IMR-90 (cell line): ENCODE measurements at regions not wholly inside any gene's neighbourhood (a gene's known extent, or its start where the extent isn't known, plus 50 kb on each side); places are given as distances from the start of the nearest gene placed in this dataset.

Experiments used
- CEBPB ChIP-seq: IDR thresholded peaks from 2 replicates; pipeline ENCODE4 v1.6.1; 2012; ENCODE audit warnings: low read depth, low read length, improper control_type of control experiment
- CHD1 ChIP-seq: IDR thresholded peaks from 2 replicates; pipeline ENCODE4 v1.6.1; 2012; ENCODE audit warnings: low read depth, low read length, improper control_type of control experiment
- CTCF ChIP-seq: conservative IDR thresholded peaks from 2 replicates; pipeline ENCODE4 v1.5.1; 2012; ENCODE audit warnings: mild to moderate bottlenecking, low read depth, low read length, improper control_type of control experiment
- FOS ChIP-seq: fragments of 150-350 bp; IDR thresholded peaks from 2 replicates; pipeline ENCODE4 v1.6.1; 2016; ENCODE audit warnings: low read depth, low read length
- MXI1 ChIP-seq: IDR thresholded peaks from 2 replicates; pipeline ENCODE4 v1.6.1; 2012; ENCODE audit warnings: low read depth, mild to moderate bottlenecking, low read length, moderate library complexity, borderline replicate concordance
- POLR2A ChIP-seq: IDR thresholded peaks from 2 replicates; pipeline ENCODE4 v1.6.1; 2012; ENCODE audit warnings: mild to moderate bottlenecking, low read depth, low read length
- RAD21 ChIP-seq: IDR thresholded peaks from 2 replicates; pipeline ENCODE4 v1.6.1; 2012; ENCODE audit warnings: low read length, improper control_type of control experiment
- RFX5 ChIP-seq: IDR thresholded peaks from 2 replicates; pipeline ENCODE4 v1.8.0; 2012; ENCODE audit warnings: low read depth, mild to moderate bottlenecking, low read length, moderate library complexity
- TF ChIP-seq, protein P1 (sequence below): fragments of 150-350 bp; IDR thresholded peaks from 2 replicates; pipeline ENCODE4 v1.6.1; 2017; ENCODE audit warnings: mild to moderate bottlenecking, antibody characterized with exemption, low read length, low read depth

DNA sequence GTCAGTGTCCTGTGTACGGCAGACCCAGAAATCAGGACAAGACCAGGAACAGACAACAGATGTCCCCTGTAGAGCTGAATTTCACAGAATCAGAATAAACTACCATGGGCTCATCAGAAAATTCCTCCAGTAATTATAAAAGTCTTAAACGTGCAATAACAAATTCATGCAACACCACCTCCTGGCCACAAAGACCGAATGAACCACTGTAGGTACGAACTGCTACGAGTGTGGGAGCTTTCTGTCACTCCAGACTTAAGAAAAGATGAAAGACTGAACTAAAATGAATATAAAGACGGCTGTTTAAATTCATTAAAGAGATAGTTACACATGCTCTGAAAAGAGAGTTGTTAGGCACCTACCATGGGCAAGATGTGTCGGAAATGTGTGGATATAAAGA lies 333.5 kb downstream of the RRAGC start:
- TF ChIP-seq CTCF (no peak), CEBPB (no peak), RFX5 (no peak), POLR2A (no peak), RAD21 (no peak), FOS (no peak), CHD1 (no peak), MXI1 (no peak)
- TF ChIP-seq, protein P1, sequence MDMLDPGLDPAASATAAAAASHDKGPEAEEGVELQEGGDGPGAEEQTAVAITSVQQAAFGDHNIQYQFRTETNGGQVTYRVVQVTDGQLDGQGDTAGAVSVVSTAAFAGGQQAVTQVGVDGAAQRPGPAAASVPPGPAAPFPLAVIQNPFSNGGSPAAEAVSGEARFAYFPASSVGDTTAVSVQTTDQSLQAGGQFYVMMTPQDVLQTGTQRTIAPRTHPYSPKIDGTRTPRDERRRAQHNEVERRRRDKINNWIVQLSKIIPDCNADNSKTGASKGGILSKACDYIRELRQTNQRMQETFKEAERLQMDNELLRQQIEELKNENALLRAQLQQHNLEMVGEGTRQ, result no peak
